Transverse colon (tissue), 4 donors: ENCODE measurements at regions not wholly inside any gene's neighbourhood (a gene's known extent, or its start where the extent isn't known, plus 50 kb on each side); places are given as distances from the start of the nearest gene placed in this dataset.

Source experiments
- DNase-seq: peaks from one replicate; pipeline ENCODE4 v3.0.0-alpha.2; 2019
- H3K27ac ChIP-seq, 4 donors: fragments of 200-600 bp; sonication (generic); 2 replicates each; pipeline ENCODE4 v1.5.1; 2016 to 2018; ENCODE audit warnings: inconsistent platforms in 4 of 4
- H3K27me3 ChIP-seq: fragments of 200-600 bp; sonication (generic); 2 replicates; pipeline ENCODE4 v1.5.1; 2017; ENCODE audit warnings: inconsistent platforms
- H3K36me3 ChIP-seq, 4 donors: fragments of 200-600 bp; sonication (generic); 2 replicates each; pipeline ENCODE4 v1.5.1; 2017 to 2019; ENCODE audit warnings: inconsistent platforms in 4 of 4
- H3K4me1 ChIP-seq, 4 donors: fragments of 200-600 bp; sonication (generic); 2 replicates each; pipeline ENCODE4 v1.5.1; 2017 to 2020; ENCODE audit warnings: inconsistent platforms in 4 of 4
- H3K4me3 ChIP-seq, 4 donors: fragments of 200-600 bp; sonication (generic); 1 replicate in 1 of 4; 2 replicates in 3 of 4; pipeline versions ENCODE4 v1.5.1 to v1.6.1; 2017 to 2019; ENCODE audit warnings: inconsistent platforms in 4 of 4
- H3K9me3 ChIP-seq, 2 donors: fragments of 200-600 bp; sonication (generic); 2 replicates each; pipeline ENCODE4 v1.5.1; 2017 to 2019; ENCODE audit warnings: inconsistent platforms in 2 of 2
- CTCF ChIP-seq, 5 experiments: fragments of 200-600 bp in 3 of 5; fragments of 450-650 bp in 2 of 5; sonication (generic) in 3 of 5; IDR thresholded peaks; 1 replicate in 2 of 5; 2 replicates in 3 of 5; pipeline ENCODE4 v1.5.1; 2016 to 2017; ENCODE audit warnings: antibody characterized with exemption in 5 of 5, inconsistent platforms in 3 of 5, mild to moderate bottlenecking in 2 of 5, moderate library complexity in 1 of 5
- EP300 ChIP-seq: sonication (generic); formaldehyde crosslinking; IDR thresholded peaks from one replicate; pipeline ENCODE4 v1.6.1; 2017; ENCODE audit warnings: antibody characterized with exemption, low read depth
- POLR2A ChIP-seq: fragments of 450-650 bp; IDR thresholded peaks from one replicate; pipeline ENCODE4 v1.6.1; 2016; ENCODE audit warnings: antibody characterized with exemption, mild to moderate bottlenecking, moderate library complexity
- POLR2AphosphoS5 ChIP-seq, 3 donors: sonication (generic); formaldehyde crosslinking; IDR thresholded peaks; one replicate each; pipeline ENCODE4 v1.6.1; 2016; ENCODE audit warnings: antibody characterized with exemption in 3 of 3
- WGBS, 2 donors: methylation state at CpG; one replicate each; pipeline ENCODE4 v1.1.5; 2018; ENCODE audit warnings: low coverage in 1 of 2; 5-methylcytosine and 5-hydroxymethylcytosine counted together
- in situ Hi-C, 4 donors: fragments of 200-750 bp; cut with MboI; loops; one replicate each; pipeline versions ENCODE4 v1.15.0 to v1.15.1; 2017; ENCODE audit warnings: low sequenced_read_pairs in 3 of 4, low pct_ligation_motif_present in 1 of 4, low pct_unique_long_range_greater_than_20kb in 1 of 4
- intact Hi-C: fragments of 100-400 bp; cut with DNase I; formaldehyde crosslinking; loops from one replicate; pipeline ENCODE4 v1.15.1; 2023; ENCODE audit warnings: low total_unique reads

GRCh38 chr11:119809346-119809745, 80.3 kb upstream of the NECTIN1 start:
- intact Hi-C loops (no loop called here), in situ Hi-C loops (no loop called here)
- 68% methylated on average over 7 of the region's 7 CpGs; no CpG with 5 or more reads in 1 of the 2 donors for WGBS, 2 donors
- H3K4me3 ChIP-seq = no peak overlapping the region
- H3K36me3 ChIP-seq = no peaks in the 10 kb centered on the region
- no peak for TF ChIP-seq CTCF (IDR thresholded peaks at IDR 0.05)
- no peak for TF ChIP-seq POLR2AphosphoS5 (IDR thresholded peaks at IDR 0.05)
- no peak for TF ChIP-seq POLR2A
- no peak for TF ChIP-seq EP300
- H3K4me1 ChIP-seq = no peaks in the 10 kb centered on the region
- DNase-seq = no peak
- H3K27ac ChIP-seq = no peak overlapping the region
- no peaks in the 10 kb centered on the region for H3K27me3 ChIP-seq
- no peaks in the 10 kb centered on the region for H3K9me3 ChIP-seq

GRCh38 chr11:119808407-119809185, 79.6 kb upstream of the NECTIN1 start:
- Histone ChIP-seq H3K27ac (no peak overlapping the region), H3K4me3 (no peak overlapping the region), H3K9me3 (no peaks in the 10 kb centered on the region), H3K4me1 (no peaks in the 10 kb centered on the region), H3K36me3 (no peaks in the 10 kb centered on the region), H3K27me3 (no peaks in the 10 kb centered on the region)
- WGBS, 2 donors = 55 to 66% methylated on average over 7 to 12 of the region's 12 CpGs
- DNase-seq = no peak
- no peak for TF ChIP-seq POLR2A
- TF ChIP-seq EP300 = no peak
- no peak for TF ChIP-seq CTCF (IDR thresholded peaks at IDR 0.05)
- no peak for TF ChIP-seq POLR2AphosphoS5 (IDR thresholded peaks at IDR 0.05)
- in situ Hi-C loops (no loop called here), intact Hi-C loops (no loop called here)

- WGBS, 2 donors = 71 to 80% methylated on average over 1 to 3 of the region's 3 CpGs
- Histone ChIP-seq H3K4me1 (no peaks in the 10 kb centered on the region), H3K9me3 (no peaks in the 10 kb centered on the region), H3K27me3 (no peaks in the 10 kb centered on the region), H3K36me3 (no peaks in the 10 kb centered on the region), H3K4me3 (no peak overlapping the region), H3K27ac (no peak overlapping the region)
- no peak for DNase-seq
- intact Hi-C loops = no loop called here
- in situ Hi-C loops = no loop called here
- no peak for TF ChIP-seq POLR2A
- TF ChIP-seq POLR2AphosphoS5 (IDR thresholded peaks at IDR 0.05) = no peak
- no peak for TF ChIP-seq CTCF (IDR thresholded peaks at IDR 0.05)
- TF ChIP-seq EP300 = no peak
These were observed 78.8 kb upstream of the NECTIN1 start for GRCh38 chr11:119807841-119808240.

- in situ Hi-C loops (no loop called here), intact Hi-C loops (no loop called here)
- WGBS, 2 donors = 88% methylated on average over 5 of the region's 5 CpGs; no CpG with 5 or more reads in 1 of the 2 donors
- DNase-seq = no peak
- H3K27me3 ChIP-seq = no peaks in the 10 kb centered on the region
- H3K27ac ChIP-seq = no peak overlapping the region
- H3K36me3 ChIP-seq = no peaks in the 10 kb centered on the region
- TF ChIP-seq EP300 (no peak), POLR2A (no peak), CTCF (IDR thresholded peaks at IDR 0.05) (no peak), POLR2AphosphoS5 (IDR thresholded peaks at IDR 0.05) (no peak)
- no peaks in the 10 kb centered on the region for H3K9me3 ChIP-seq
- no peaks in the 10 kb centered on the region for H3K4me1 ChIP-seq
- H3K4me3 ChIP-seq = no peak overlapping the region
These were observed 78.4 kb upstream of the NECTIN1 start for GRCh38 chr11:119807402-119807801.
